Spleen (tissue), 11 donors: ENCODE measurements at regions not wholly inside any gene's neighbourhood (a gene's known extent, or its start where the extent isn't known, plus 50 kb on each side); places are given as distances from the start of the nearest gene placed in this dataset.

Experiments used
- DNase-seq: peaks from one replicate; pipeline ENCODE4 v3.0.0-alpha.2; 2020
- H3K27ac ChIP-seq, 8 donors: fragments of 200-600 bp; sonication (generic) in 7 of 8; 1 replicate in 4 of 8; 2 replicates in 4 of 8; pipeline versions ENCODE4 v1.5.0 to v1.8.0; 2016 to 2021; ENCODE audit warnings: inconsistent platforms in 4 of 8, mild to moderate bottlenecking in 4 of 8, moderate library complexity in 1 of 8
- H3K27me3 ChIP-seq, 7 donors: fragments of 200-600 bp; sonication (generic) in 6 of 7; replicated peaks in 1 of 7; 1 replicate in 4 of 7; 2 replicates in 3 of 7; pipeline versions ENCODE4 v1.5.0 to v1.8.0; 2016 to 2021; ENCODE audit warnings: inconsistent platforms in 3 of 7, mild to moderate bottlenecking in 1 of 7
- H3K36me3 ChIP-seq, 6 donors: fragments of 200-600 bp; sonication (generic) in 5 of 6; 1 replicate in 4 of 6; 2 replicates in 2 of 6; pipeline versions ENCODE4 v1.5.0 to v1.8.0; 2016 to 2021; ENCODE audit warnings: inconsistent platforms in 2 of 6
- H3K4me1 ChIP-seq, 6 donors: fragments of 200-600 bp; sonication (generic) in 5 of 6; 1 replicate in 3 of 6; 2 replicates in 3 of 6; pipeline versions ENCODE4 v1.5.0 to v1.8.0; 2016 to 2021; ENCODE audit warnings: inconsistent platforms in 3 of 6
- H3K4me3 ChIP-seq, 8 donors: fragments of 200-600 bp; sonication (generic) in 7 of 8; 1 replicate in 4 of 8; 2 replicates in 4 of 8; pipeline versions ENCODE4 v1.5.0 to v1.8.0; 2016 to 2021; ENCODE audit warnings: inconsistent platforms in 4 of 8, mild to moderate bottlenecking in 4 of 8, moderate library complexity in 2 of 8
- H3K9me3 ChIP-seq, 8 donors: fragments of 200-600 bp; sonication (generic) in 7 of 8; 1 replicate in 4 of 8; 2 replicates in 4 of 8; pipeline versions ENCODE4 v1.5.0 to v1.8.0; 2016 to 2021; ENCODE audit warnings: inconsistent platforms in 4 of 8
- POLR2A ChIP-seq, 3 donors: fragments of 450-650 bp; IDR thresholded peaks; one replicate each; pipeline ENCODE4 v1.5.1; 2017; ENCODE audit warnings: antibody characterized with exemption in 3 of 3, mild to moderate bottlenecking in 1 of 3
- POLR2AphosphoS5 ChIP-seq, 3 donors: sonication (generic); formaldehyde crosslinking; IDR thresholded peaks; one replicate each; pipeline ENCODE4 v1.5.1; 2017; ENCODE audit warnings: antibody characterized with exemption in 3 of 3
- WGBS, 5 donors: extraction: QIAGEN DNeasy Blood & Tissue Kit in 3 of 5; methylation state at CpG; one replicate each; pipeline versions ENCODE4 v1.1.5 to v1.1.7; 2013 to 2018; 5-methylcytosine and 5-hydroxymethylcytosine counted together
- intact Hi-C: fragments of 100-400 bp; cut with DNase I; formaldehyde crosslinking; loops from one replicate; pipeline ENCODE4 v1.15.0; 2023; ENCODE audit warnings: low total_unique reads
- TF ChIP-seq, protein P1 (sequence below), 11 experiments: fragments of 200-600 bp in 7 of 11; fragments of 450-650 bp in 4 of 11; sonication (generic) in 4 of 11; IDR thresholded peaks in 8 of 11; conservative IDR thresholded peaks in 3 of 11; 1 replicate in 7 of 11; 2 replicates in 4 of 11; pipeline versions ENCODE4 v1.4.0 to v1.8.0; 2016 to 2021; ENCODE audit warnings: antibody characterized with exemption in 11 of 11, inconsistent platforms in 4 of 11, mild to moderate bottlenecking in 1 of 11
- donor health status: healthy with polysubstance abuse.
- donor health status: DM: no; HTN: no; CAD: no; lungs with moderate emphysema.
- donor health status: DM: no; HTN: no; CAD: no.
- donor health status: Bipolar disorder and iron deficiency.
- donor health status: healthy.
- donor health status: DM: no; HTN: no; CAD: no.
- donor health status: DM: yes; HTN: yes; CAD: no.

DNA sequence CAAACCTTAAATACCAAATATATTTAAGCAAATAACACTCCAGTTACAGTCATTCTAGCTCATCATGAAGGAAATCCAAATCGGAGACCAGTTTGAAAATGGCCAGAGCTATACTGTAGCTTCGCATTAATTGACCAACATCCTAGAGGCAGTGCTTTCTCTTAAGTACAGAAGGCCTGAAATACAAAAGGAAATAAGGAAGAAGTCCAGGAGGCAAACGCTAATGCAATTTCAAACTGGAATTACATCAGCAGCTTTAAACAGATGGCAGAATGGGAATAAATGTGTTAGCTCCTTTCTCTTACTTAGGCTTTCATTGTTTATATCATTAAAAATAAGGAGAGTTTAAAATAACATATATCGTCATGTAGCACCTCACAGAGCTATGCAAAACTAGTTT, 197.0 kb downstream of the SEC61B start:
- Histone ChIP-seq H3K4me3 (no peak overlapping the region), H3K4me1 (no peaks in the 10 kb centered on the region), H3K36me3 (no peaks in the 10 kb centered on the region), H3K9me3 (no peaks in the 10 kb centered on the region), H3K27ac (no peak overlapping the region), H3K27me3 (no peaks in the 10 kb centered on the region)
- intact Hi-C loops: no loop called here
- DNase-seq: no peak
- TF ChIP-seq POLR2A (IDR thresholded peaks at IDR 0.05): no peak
- TF ChIP-seq POLR2AphosphoS5 (IDR thresholded peaks at IDR 0.05): no peak
- TF ChIP-seq, protein P1, sequence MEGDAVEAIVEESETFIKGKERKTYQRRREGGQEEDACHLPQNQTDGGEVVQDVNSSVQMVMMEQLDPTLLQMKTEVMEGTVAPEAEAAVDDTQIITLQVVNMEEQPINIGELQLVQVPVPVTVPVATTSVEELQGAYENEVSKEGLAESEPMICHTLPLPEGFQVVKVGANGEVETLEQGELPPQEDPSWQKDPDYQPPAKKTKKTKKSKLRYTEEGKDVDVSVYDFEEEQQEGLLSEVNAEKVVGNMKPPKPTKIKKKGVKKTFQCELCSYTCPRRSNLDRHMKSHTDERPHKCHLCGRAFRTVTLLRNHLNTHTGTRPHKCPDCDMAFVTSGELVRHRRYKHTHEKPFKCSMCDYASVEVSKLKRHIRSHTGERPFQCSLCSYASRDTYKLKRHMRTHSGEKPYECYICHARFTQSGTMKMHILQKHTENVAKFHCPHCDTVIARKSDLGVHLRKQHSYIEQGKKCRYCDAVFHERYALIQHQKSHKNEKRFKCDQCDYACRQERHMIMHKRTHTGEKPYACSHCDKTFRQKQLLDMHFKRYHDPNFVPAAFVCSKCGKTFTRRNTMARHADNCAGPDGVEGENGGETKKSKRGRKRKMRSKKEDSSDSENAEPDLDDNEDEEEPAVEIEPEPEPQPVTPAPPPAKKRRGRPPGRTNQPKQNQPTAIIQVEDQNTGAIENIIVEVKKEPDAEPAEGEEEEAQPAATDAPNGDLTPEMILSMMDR (IDR thresholded peaks at IDR 0.05 in 8 of 11, conservative IDR thresholded peaks at IDR 0.05 in 3 of 11): no peak
- 78 to 90% (median 84%) methylated on average over 4 of the region's 4 CpGs for WGBS, 5 donors

GRCh38 chr9:99421369-99421768, 199.3 kb downstream of the SEC61B start:
- Histone ChIP-seq H3K9me3 (no peaks in the 10 kb centered on the region), H3K27me3 (peaks cover 0 to 6% (median 0%) of the 10 kb centered on the region in 7 donors), H3K4me1 (no peaks in the 10 kb centered on the region), H3K27ac (no peak overlapping the region), H3K4me3 (no peak overlapping the region), H3K36me3 (no peaks in the 10 kb centered on the region)
- WGBS, 5 donors: 74 to 88% (median 79%) methylated on average over 4 of the region's 4 CpGs
- intact Hi-C loops: no loop called here
- no peak for DNase-seq
- TF ChIP-seq POLR2A (IDR thresholded peaks at IDR 0.05) (no peak), POLR2AphosphoS5 (IDR thresholded peaks at IDR 0.05) (no peak)
- TF ChIP-seq, protein P1 (IDR thresholded peaks at IDR 0.05 in 8 of 11, conservative IDR thresholded peaks at IDR 0.05 in 3 of 11): no peak

- no peak overlapping the region for H3K4me3 ChIP-seq
- TF ChIP-seq POLR2A (IDR thresholded peaks at IDR 0.05) (no peak), POLR2AphosphoS5 (IDR thresholded peaks at IDR 0.05) (no peak)
- TF ChIP-seq, protein P1 (IDR thresholded peaks at IDR 0.05 in 8 of 11, conservative IDR thresholded peaks at IDR 0.05 in 3 of 11): no peak
- no peak overlapping the region for H3K27ac ChIP-seq
- no peaks in the 10 kb centered on the region for H3K36me3 ChIP-seq
- no peaks in the 10 kb centered on the region for H3K4me1 ChIP-seq
- H3K9me3 ChIP-seq: peaks cover 0 to 4% (median 0%) of the 10 kb centered on the region in 8 donors
- no peak for DNase-seq
- H3K27me3 ChIP-seq: peaks cover 0 to 6% (median 0%) of the 10 kb centered on the region in 7 donors
- intact Hi-C loops: no loop called here
Observed at GRCh38 chr9:99425124-99425523, 203.0 kb downstream of the SEC61B start.

DNA sequence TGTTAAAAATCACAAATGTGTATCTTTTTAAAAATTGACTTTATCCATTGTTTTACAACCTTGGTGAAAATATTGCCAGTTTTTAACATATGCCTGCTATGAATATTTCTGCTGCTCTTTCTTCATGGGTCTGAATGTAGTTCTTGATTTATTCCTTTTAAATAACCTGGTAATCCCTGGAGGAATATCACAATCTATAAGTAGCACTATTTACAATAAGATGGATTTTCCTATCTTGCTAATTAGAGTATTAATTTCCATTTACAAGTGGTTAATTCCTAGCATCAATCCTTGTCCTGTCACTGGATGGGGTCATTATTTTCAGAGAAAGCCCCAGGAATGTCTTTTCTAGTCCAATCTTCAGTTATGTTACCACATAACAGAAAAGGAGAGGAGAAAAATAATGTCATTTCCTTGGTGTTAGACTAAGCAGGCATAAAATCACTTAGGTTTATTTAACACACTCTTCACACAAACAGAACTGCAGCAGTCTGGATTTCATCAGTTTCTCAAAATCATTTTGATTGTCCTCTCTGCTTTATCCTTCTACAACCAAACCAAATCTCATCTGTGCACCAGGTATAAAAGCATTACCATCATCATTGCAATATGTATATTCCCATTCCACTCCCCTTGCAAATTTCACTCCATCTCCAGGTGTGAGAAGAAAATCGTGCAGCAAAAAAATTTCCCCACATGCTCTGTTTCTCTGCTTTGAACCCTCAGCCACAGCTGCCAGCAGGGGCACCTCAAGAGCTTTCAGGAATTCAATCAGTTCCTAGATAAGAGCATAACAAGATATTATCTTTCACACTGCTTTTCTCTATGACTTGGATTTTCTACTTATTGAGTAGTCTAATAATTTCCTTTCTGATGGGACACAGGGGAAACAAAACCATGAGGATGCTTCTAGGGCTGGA, 204.1 kb downstream of the SEC61B start:
- no peak overlapping the region for H3K4me3 ChIP-seq
- no peaks in the 10 kb centered on the region for H3K4me1 ChIP-seq
- H3K27ac ChIP-seq: no peak overlapping the region
- H3K36me3 ChIP-seq: no peaks in the 10 kb centered on the region
- 40 to 47% (median 42%) methylated on average over 1 of the region's 1 CpG for WGBS, 5 donors
- H3K9me3 ChIP-seq: peaks cover 0 to 4% (median 0%) of the 10 kb centered on the region in 8 donors
- H3K27me3 ChIP-seq: peaks cover 0 to 6% (median 0%) of the 10 kb centered on the region in 7 donors
- no peak for DNase-seq
- TF ChIP-seq, protein P1 (IDR thresholded peaks at IDR 0.05 in 8 of 11, conservative IDR thresholded peaks at IDR 0.05 in 3 of 11): no peak
- TF ChIP-seq POLR2A (IDR thresholded peaks at IDR 0.05) (no peak), POLR2AphosphoS5 (IDR thresholded peaks at IDR 0.05) (no peak)
- intact Hi-C loops: no loop called here
